ENCODE measurements at regions not wholly inside any gene's neighbourhood (a gene's known extent, or its start where the extent isn't known, plus 50 kb on each side); places are given as distances from the start of the nearest gene placed in this dataset.

GRCh38 chr1:104765085-104765484 lies 1015.4 kb downstream of the AMY1C start:
- no peak for TF ChIP-seq CTCF (IDR thresholded peaks at IDR 0.05; ENCODE audit: low read depth)

GRCh38 chr1:104768466-104768865 lies 1018.8 kb downstream of the AMY1C start:
- no peak for TF ChIP-seq CTCF (IDR thresholded peaks at IDR 0.05; ENCODE audit: low read depth)

- TF ChIP-seq CTCF (IDR thresholded peaks at IDR 0.05; ENCODE audit: low read depth) = no peak
These were observed 1030.9 kb downstream of the AMY1C start for GRCh38 chr1:104780470-104781078.

GRCh38 chr1:104785575-104786187 lies 1036.0 kb downstream of the AMY1C start:
- TF ChIP-seq CTCF (IDR thresholded peaks at IDR 0.05; ENCODE audit: low read depth) = no peak

GRCh38 chr1:104787866-104788510 lies 1038.3 kb downstream of the AMY1C start:
- TF ChIP-seq CTCF (IDR thresholded peaks at IDR 0.05; ENCODE audit: low read depth) = no peak

- no peak for TF ChIP-seq CTCF (IDR thresholded peaks at IDR 0.05; ENCODE audit: low read depth)
These were observed 1041.3 kb downstream of the AMY1C start for GRCh38 chr1:104791030-104791429.

- TF ChIP-seq CTCF (IDR thresholded peaks at IDR 0.05; ENCODE audit: low read depth) = no peak
These were observed 1044.3 kb downstream of the AMY1C start for GRCh38 chr1:104794035-104794434.
